Upper lobe of left lung (tissue), 4 donors: ENCODE measurements at regions not wholly inside any gene's neighbourhood (a gene's known extent, or its start where the extent isn't known, plus 50 kb on each side); places are given as distances from the start of the nearest gene placed in this dataset.

ENCODE experiments used
- POLR2A ChIP-seq, 4 donors: fragments of 450-650 bp; IDR thresholded peaks; one replicate each; pipeline ENCODE4 v1.5.1; 2016 to 2017; ENCODE audit warnings: antibody characterized with exemption in 4 of 4, mild to moderate bottlenecking in 2 of 4
- POLR2AphosphoS5 ChIP-seq, 2 donors: sonication (generic); formaldehyde crosslinking; IDR thresholded peaks; one replicate each; pipeline ENCODE4 v1.5.1; 2017; ENCODE audit warnings: antibody characterized with exemption in 2 of 2
- TF ChIP-seq, protein P1 (sequence below), 6 experiments: fragments of 450-650 bp in 4 of 6; fragments of 200-600 bp in 2 of 6; sonication (generic) in 2 of 6; IDR thresholded peaks; one replicate each; pipeline ENCODE4 v1.5.1; 2016 to 2019; ENCODE audit warnings: antibody characterized with exemption in 6 of 6

DNA sequence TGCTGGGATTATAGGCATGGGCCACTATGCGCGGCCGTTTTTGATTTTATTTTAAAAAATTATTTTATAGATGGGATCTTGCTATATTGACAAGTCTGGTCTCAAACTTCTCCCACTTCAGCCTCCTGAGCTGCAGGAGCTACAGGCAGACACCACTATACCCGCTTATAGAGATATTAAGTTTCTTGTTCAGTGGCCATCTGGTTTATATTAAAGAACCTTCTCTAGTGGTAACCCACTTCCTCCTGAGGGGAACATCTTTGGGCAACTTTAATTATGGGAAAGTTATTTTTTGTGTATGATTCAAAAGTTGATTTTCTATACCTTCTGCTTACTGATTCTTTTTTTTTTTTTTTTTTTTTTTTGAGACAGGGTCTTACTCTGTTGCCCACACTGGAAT lies 172.7 kb downstream of the KLF5 start:
- TF ChIP-seq, protein P1, sequence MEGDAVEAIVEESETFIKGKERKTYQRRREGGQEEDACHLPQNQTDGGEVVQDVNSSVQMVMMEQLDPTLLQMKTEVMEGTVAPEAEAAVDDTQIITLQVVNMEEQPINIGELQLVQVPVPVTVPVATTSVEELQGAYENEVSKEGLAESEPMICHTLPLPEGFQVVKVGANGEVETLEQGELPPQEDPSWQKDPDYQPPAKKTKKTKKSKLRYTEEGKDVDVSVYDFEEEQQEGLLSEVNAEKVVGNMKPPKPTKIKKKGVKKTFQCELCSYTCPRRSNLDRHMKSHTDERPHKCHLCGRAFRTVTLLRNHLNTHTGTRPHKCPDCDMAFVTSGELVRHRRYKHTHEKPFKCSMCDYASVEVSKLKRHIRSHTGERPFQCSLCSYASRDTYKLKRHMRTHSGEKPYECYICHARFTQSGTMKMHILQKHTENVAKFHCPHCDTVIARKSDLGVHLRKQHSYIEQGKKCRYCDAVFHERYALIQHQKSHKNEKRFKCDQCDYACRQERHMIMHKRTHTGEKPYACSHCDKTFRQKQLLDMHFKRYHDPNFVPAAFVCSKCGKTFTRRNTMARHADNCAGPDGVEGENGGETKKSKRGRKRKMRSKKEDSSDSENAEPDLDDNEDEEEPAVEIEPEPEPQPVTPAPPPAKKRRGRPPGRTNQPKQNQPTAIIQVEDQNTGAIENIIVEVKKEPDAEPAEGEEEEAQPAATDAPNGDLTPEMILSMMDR (IDR thresholded peaks at IDR 0.05) = no peak
- TF ChIP-seq POLR2A (IDR thresholded peaks at IDR 0.05) (no peak), POLR2AphosphoS5 (IDR thresholded peaks at IDR 0.05) (no peak)
